ENCODE measurements at regions not wholly inside any gene's neighbourhood (a gene's known extent, or its start where the extent isn't known, plus 50 kb on each side); places are given as distances from the start of the nearest gene placed in this dataset.
"Not testable (repeated sequence)": the region's sequence is repeated elsewhere in the genome, so short reads cannot be mapped to it uniquely, and the experiment has no call there.

- no peaks in the 10 kb centered on the region for H4K20me1 ChIP-seq (ENCODE audit: insufficient read depth, low read length)
- no peaks in the 10 kb centered on the region for H3K27me3 ChIP-seq (ENCODE audit: insufficient read depth, low read length, poor library complexity)
- no peaks in the 10 kb centered on the region for H3K9me3 ChIP-seq (ENCODE audit: insufficient read depth, low read length, severe bottlenecking)
- H3K9ac ChIP-seq (ENCODE audit: low read depth, low read length) = no peak overlapping the region
- no peak overlapping the region for H3K4me3 ChIP-seq (ENCODE audit: low read depth in 1 of 2, low read length in 2 of 2)
- no peaks in the 10 kb centered on the region for H3K79me2 ChIP-seq (ENCODE audit: insufficient read depth, low read length)
- no peak for TF ChIP-seq EZH2 (IDR thresholded peaks at IDR 0.05; ENCODE audit: borderline replicate concordance, low read depth, low read length, severe bottlenecking)
- TF ChIP-seq CTCF (IDR thresholded peaks at IDR 0.05; ENCODE audit: borderline replicate concordance, extremely low read depth, low read length, poor library complexity, severe bottlenecking) = no peak
- no peaks in the 10 kb centered on the region for H3K4me1 ChIP-seq (ENCODE audit: insufficient read depth, low read length)
- no peak overlapping the region for H3K27ac ChIP-seq (ENCODE audit: low read length)
- no peak for ATAC-seq (ENCODE audit: insufficient read depth, low read depth)
- no peak overlapping the region for H3K4me2 ChIP-seq (ENCODE audit: insufficient read depth, low read length)
- DNase-seq = no peak
- no peak overlapping the region for H2AFZ ChIP-seq (ENCODE audit: low read depth, low read length)
- H3K36me3 ChIP-seq (ENCODE audit: insufficient read depth, low read length) = no peaks in the 10 kb centered on the region
These were observed 1400.7 kb downstream of the CDH12 start for GRCh38 chr5:21452449-21452848.

GRCh38 chr5:21432646-21433045, 1420.5 kb downstream of the CDH12 start:
- no peaks in the 10 kb centered on the region for H3K79me2 ChIP-seq (ENCODE audit: insufficient read depth, low read length)
- no peaks in the 10 kb centered on the region for H3K27me3 ChIP-seq (ENCODE audit: insufficient read depth, low read length, poor library complexity)
- H3K9ac ChIP-seq (ENCODE audit: low read depth, low read length) = no peak overlapping the region
- no peaks in the 10 kb centered on the region for H3K9me3 ChIP-seq (ENCODE audit: insufficient read depth, low read length, severe bottlenecking)
- no peaks in the 10 kb centered on the region for H3K36me3 ChIP-seq (ENCODE audit: insufficient read depth, low read length)
- ATAC-seq (ENCODE audit: insufficient read depth, low read depth) (no peak), DNase-seq (no peak)
- no peak overlapping the region for H3K27ac ChIP-seq (ENCODE audit: low read length)
- no peak overlapping the region for H3K4me2 ChIP-seq (ENCODE audit: insufficient read depth, low read length)
- no peak overlapping the region for H2AFZ ChIP-seq (ENCODE audit: low read depth, low read length)
- H3K4me3 ChIP-seq (ENCODE audit: low read depth in 1 of 2, low read length in 2 of 2) = no peak overlapping the region
- TF ChIP-seq CTCF (IDR thresholded peaks at IDR 0.05; ENCODE audit: borderline replicate concordance, extremely low read depth, low read length, poor library complexity, severe bottlenecking) = no peak
- no peak for TF ChIP-seq EZH2 (IDR thresholded peaks at IDR 0.05; ENCODE audit: borderline replicate concordance, low read depth, low read length, severe bottlenecking)
- no peaks in the 10 kb centered on the region for H3K4me1 ChIP-seq (ENCODE audit: insufficient read depth, low read length)
- H4K20me1 ChIP-seq (ENCODE audit: insufficient read depth, low read length) = no peaks in the 10 kb centered on the region

- H3K36me3 ChIP-seq (ENCODE audit: insufficient read depth, low read length) = no peaks in the 10 kb centered on the region
- no peak overlapping the region for H3K9ac ChIP-seq (ENCODE audit: low read depth, low read length)
- H3K79me2 ChIP-seq (ENCODE audit: insufficient read depth, low read length) = no peaks in the 10 kb centered on the region
- no peak overlapping the region for H3K4me3 ChIP-seq (ENCODE audit: low read depth in 1 of 2, low read length in 2 of 2)
- no peak overlapping the region for H2AFZ ChIP-seq (ENCODE audit: low read depth, low read length)
- no peaks in the 10 kb centered on the region for H3K9me3 ChIP-seq (ENCODE audit: insufficient read depth, low read length, severe bottlenecking)
- 0 out of 2 replicates have a peak overlapping the region, but pooled peaks have one; percentile 42 for H3K27ac ChIP-seq (ENCODE audit: low read length)
- H3K4me2 ChIP-seq (ENCODE audit: insufficient read depth, low read length) = no peak overlapping the region
- DNase-seq (no peak), ATAC-seq (ENCODE audit: insufficient read depth, low read depth) (peak; percentile 33; the same call in 1 of the 3 replicates)
- H3K27me3 ChIP-seq (ENCODE audit: insufficient read depth, low read length, poor library complexity) = no peaks in the 10 kb centered on the region
- peaks cover 22% of the 10 kb centered on the region for H3K4me1 ChIP-seq (ENCODE audit: insufficient read depth, low read length)
- no peak for TF ChIP-seq EZH2 (IDR thresholded peaks at IDR 0.05; ENCODE audit: borderline replicate concordance, low read depth, low read length, severe bottlenecking)
- no peak for TF ChIP-seq CTCF (IDR thresholded peaks at IDR 0.05; ENCODE audit: borderline replicate concordance, extremely low read depth, low read length, poor library complexity, severe bottlenecking)
- H4K20me1 ChIP-seq (ENCODE audit: insufficient read depth, low read length) = no peaks in the 10 kb centered on the region
These were observed 1428.2 kb downstream of the CDH12 start for GRCh38 chr5:21424907-21425306.

GRCh38 chr5:21419383-21419782, 1431.4 kb upstream of the CDH18 start:
- Histone ChIP-seq H3K4me3 (ENCODE audit: low read depth in 1 of 2, low read length in 2 of 2) (no peak overlapping the region), H3K27ac (ENCODE audit: low read length) (no peak overlapping the region), H3K4me1 (ENCODE audit: insufficient read depth, low read length) (0 out of 2 replicates have a peak, but pooled peaks cover under 1% of the 10 kb centered on the region), H3K79me2 (ENCODE audit: insufficient read depth, low read length) (no peaks in the 10 kb centered on the region), H2AFZ (ENCODE audit: low read depth, low read length) (no peak overlapping the region), H3K36me3 (ENCODE audit: insufficient read depth, low read length) (no peaks in the 10 kb centered on the region), H3K9me3 (ENCODE audit: insufficient read depth, low read length, severe bottlenecking) (no peaks in the 10 kb centered on the region), H4K20me1 (ENCODE audit: insufficient read depth, low read length) (no peaks in the 10 kb centered on the region), H3K4me2 (ENCODE audit: insufficient read depth, low read length) (no peak overlapping the region), H3K9ac (ENCODE audit: low read depth, low read length) (no peak overlapping the region), H3K27me3 (ENCODE audit: insufficient read depth, low read length, poor library complexity) (no peaks in the 10 kb centered on the region)
- ATAC-seq (ENCODE audit: insufficient read depth, low read depth) = no peak
- TF ChIP-seq EZH2 (IDR thresholded peaks at IDR 0.05; ENCODE audit: borderline replicate concordance, low read depth, low read length, severe bottlenecking) (no peak), CTCF (IDR thresholded peaks at IDR 0.05; ENCODE audit: borderline replicate concordance, extremely low read depth, low read length, poor library complexity, severe bottlenecking) (no peak)
- DNase-seq = no peak

GRCh38 chr5:21402089-21402488, 1414.1 kb upstream of the CDH18 start:
- not testable (repeated sequence) for H3K27me3 ChIP-seq (ENCODE audit: insufficient read depth, low read length, poor library complexity); H3K79me2 ChIP-seq (ENCODE audit: insufficient read depth, low read length); H3K4me1 ChIP-seq (ENCODE audit: insufficient read depth, low read length); H3K27ac ChIP-seq (ENCODE audit: low read length); ATAC-seq (ENCODE audit: insufficient read depth, low read depth); H3K9me3 ChIP-seq (ENCODE audit: insufficient read depth, low read length, severe bottlenecking); H4K20me1 ChIP-seq (ENCODE audit: insufficient read depth, low read length); H3K9ac ChIP-seq (ENCODE audit: low read depth, low read length); H3K4me3 ChIP-seq (ENCODE audit: low read depth in 1 of 2, low read length in 2 of 2); H3K4me2 ChIP-seq (ENCODE audit: insufficient read depth, low read length); H2AFZ ChIP-seq (ENCODE audit: low read depth, low read length); H3K36me3 ChIP-seq (ENCODE audit: insufficient read depth, low read length); DNase-seq

Measured in DND-41 (cell line).